HTR-8/SVneo (cell line): ENCODE measurements at regions not wholly inside any gene's neighbourhood (a gene's known extent, or its start where the extent isn't known, plus 50 kb on each side); places are given as distances from the start of the nearest gene placed in this dataset.
"Not testable (repeated sequence)": the region's sequence is repeated elsewhere in the genome, so short reads cannot be mapped to it uniquely, and the experiment has no call there.

ENCODE experiments used
- DNase-seq: peaks from one replicate; pipeline ENCODE4 v3.0.0; 2011; ENCODE audit warnings: low spot score, mixed read lengths; ENCODE audit not compliant: insufficient read length
- FAIRE-seq: peaks from 2 replicates; lab custom pipeline; 2011; peaks lifted over from hg19 to GRCh38; lab: Jason Lieb, UNC

DNA sequence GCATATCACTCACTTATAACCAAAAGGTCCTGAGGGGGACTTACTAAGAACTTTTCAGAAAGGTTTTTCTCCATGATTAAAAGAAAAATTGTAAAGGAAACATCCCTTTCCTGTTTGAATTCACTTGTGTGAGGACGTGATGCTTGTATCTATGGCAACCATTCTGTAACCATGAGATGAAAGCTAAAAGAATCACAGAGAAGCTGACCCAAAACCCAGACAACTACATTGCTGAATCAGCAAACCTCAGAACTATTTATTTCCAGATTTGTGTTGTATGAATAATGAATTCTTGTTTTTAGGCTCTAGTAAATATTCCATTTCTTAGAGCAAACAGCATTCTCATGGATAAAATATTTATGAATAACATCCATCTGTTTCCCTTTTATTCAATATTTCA, 91.2 kb downstream of the RCHY1 start:
- no peak for DNase-seq
- FAIRE-seq: no peak

DNA sequence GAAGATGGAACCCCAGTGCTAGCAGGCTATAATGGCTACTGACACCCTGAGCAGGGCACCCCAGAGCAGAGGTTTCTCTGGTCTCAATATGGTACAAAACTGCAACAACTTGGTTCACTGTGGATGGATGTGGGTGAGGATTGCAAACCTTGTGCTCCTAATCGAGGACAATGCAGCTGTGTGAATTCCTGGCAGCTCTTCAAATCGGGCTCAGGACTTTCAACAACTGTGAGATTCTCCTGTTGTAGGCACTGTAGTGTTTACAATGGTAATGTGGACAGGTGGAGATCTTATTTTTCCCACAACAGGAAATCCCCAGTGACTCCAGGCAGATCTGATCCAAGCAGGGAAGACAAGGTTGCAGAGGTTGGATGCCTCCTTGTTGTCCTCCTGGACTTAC, 101.5 kb downstream of the RCHY1 start:
- no peak for FAIRE-seq
- DNase-seq: no peak

DNA sequence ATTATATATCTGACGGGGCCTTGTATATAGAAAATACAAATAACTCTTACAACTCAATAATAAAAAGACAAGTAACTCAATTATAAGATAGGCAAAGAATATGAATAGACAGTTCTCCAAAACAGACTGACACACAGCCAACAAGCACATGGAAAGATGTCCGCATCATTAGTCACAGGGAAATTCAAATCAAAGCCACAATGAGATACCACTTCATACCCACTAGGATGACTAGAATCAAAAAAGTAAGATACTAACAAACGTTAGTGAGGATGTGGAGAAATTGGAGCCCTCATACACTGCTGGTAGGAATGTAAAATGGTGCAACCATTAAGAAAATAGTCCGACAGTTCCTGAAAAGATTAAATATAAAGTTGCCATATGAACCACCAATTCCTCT, 115.7 kb downstream of the RCHY1 start:
- FAIRE-seq (no peak), DNase-seq (no peak)

DNA sequence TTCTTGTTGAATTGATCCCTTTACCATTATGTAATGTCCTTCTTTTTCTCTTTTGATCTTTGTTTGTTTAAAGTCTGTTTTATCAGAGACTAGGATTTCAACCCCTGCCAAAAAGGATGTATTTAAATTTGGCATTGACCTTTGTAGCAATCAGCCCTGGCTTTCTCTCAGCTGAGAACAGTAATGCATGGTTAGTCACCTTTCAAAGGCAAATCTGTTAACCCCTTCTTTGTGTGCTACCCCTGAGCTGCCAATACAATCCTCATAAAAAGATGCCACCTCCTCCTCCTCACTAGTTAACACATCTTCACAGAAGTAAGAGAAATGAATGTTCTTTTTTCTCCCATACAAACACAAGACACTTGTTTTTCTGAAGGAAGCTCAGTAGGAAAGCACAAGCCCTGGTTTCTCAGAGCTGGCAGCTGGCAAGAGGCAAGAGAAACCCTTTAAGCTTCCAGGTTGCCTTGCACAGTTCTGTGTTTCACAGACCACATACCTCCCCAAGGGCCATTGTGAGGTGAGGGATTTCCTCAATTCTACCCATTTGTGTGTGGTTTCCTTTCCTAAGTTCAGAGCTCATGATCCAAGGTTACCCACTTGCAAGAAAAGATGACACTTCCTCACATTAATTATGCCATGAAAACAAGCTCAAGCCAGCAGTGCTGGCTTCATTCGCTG, 122.6 kb downstream of the RCHY1 start:
- FAIRE-seq: no peak
- DNase-seq: no peak

DNA sequence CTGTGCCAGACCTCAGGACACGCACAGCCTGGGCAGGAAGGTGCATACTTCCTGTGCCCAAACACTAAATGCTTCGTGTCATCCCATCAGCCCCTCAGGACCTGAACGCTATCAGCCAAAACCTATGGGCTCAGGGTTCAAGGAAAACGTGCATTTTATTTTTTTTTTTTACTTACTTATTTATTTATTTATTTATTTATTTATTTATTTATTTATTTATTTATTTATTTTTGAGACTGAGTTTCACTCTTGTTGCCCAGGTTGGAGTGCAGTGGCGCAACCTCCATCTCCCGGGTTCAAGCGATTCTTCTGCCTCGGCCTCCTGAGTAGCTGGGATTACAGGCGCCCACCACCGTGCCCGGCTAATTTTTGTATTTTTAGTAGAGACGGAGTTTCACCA, 127.8 kb downstream of the RCHY1 start:
- not testable (repeated sequence) for FAIRE-seq, DNase-seq

DNA sequence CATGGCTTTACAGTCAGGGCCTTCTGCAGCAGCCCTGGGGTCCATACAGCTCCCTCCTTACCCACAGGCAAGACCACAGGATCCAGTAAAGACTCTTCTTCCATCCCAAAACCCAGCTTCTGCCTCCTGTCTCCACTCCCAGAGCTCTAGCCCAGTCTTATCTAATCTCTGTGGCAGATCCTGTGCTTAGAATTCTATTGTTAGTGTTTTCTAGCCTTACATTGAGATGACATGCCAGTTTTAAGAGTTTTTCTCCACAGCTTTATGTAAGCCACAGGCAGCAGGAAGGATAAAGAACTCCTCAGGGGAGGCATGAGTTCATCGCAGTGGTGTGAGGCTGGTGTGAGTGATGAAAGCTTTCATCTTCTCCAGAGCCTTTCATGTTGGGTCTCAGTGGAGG, 129.1 kb downstream of the RCHY1 start:
- FAIRE-seq: no peak
- no peak for DNase-seq

DNA sequence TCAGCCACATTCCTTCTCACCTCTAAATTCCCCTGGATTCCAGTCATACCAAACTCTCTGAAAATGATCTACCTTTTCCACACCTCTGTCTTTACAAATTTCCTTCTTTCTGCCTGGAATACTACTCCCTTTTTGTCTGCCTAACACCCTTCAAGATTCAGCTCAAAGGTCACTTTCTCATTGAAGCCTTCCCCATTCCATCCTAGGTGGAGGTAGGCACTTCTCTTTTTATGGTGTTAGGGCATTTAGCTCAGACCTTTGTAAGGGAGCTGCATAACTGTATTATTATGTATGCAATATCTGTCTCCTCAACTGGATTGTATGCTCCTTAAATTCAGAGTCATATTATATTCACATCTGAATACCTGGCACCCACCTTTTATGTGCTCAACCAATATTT, 137.7 kb downstream of the RCHY1 start:
- FAIRE-seq: no peak
- DNase-seq: no peak

DNA sequence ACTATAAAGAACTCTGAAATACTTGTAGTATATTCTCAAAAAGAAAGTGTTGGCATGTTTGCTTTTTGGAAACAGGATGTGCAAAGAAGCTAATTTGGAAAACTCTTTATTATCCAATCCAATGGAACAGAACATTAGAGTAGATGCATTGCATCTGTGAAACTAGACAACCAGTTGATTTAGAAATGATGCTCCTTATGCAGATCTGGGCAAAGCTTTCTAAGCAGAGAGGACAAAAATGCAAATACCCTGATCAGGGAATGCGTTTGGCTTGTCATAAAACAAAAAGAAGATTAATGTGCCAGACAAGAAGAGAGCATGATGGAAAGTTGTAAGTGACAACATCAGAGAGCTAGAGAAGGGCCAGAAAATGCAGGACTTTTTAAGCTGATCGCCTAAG, 142.3 kb downstream of the RCHY1 start:
- FAIRE-seq: no peak

DNA sequence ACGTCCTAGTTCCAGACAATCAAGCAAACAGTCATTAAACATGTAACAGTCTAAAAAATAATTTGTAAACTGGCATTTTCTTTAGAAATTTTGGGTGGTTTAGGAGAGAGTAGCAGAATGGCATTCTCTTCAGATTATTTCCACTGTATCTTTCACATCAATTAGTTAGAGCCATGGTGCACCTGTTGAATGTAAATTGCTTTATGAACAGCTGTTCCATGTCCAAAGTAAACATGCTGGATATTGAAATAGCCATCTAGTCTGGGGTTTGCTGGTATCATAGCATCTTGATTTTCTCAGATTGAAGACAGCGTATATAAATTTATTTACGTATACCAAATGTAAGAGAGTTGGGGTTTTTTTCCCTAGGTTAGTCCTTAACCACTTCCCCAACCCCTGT, 143.6 kb downstream of the RCHY1 start:
- FAIRE-seq: no peak
- no peak for DNase-seq

More for the DNA sequence above, 142.3 kb downstream of the RCHY1 start:
- DNase-seq: no peak

DNA sequence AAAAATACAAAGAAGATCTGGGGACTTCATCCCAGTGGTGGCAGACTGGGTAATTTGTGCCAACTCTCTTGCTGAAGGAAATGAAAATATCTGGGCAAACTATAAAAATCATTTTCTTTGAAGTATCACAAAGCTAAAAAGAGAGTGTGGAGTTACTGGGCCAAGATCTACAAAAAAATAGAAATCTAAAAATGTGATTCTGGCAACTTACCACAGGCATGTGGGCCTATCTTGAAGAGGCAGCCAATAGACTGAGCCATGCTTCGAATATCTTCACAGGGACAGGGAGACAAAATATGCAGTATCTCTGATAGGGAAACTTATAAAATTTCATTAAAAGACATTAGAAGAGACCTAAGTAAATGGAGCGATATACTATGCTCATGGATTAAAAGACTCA, 168.8 kb downstream of the RCHY1 start:
- no peak for DNase-seq
- no peak for FAIRE-seq

DNA sequence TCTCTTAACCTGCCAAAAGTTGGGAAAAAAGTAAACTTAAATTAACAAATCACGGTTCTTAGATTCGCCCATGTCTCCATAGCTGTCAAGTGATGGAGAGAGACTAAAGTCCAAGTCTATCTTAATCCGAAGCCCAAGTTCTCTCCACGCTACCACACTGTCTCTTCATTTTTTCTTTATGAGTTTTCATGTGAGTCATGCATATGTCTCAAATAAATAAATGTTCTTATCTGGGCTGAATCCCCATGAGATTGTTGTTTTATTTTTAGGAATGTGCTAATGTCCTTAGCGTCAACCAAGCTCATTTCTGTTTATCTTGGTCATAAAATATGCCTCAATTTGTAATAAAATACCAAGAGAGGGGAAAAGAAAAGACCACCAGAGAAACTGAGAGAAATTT, 169.3 kb downstream of the RCHY1 start:
- FAIRE-seq (no peak), DNase-seq (peak; percentile 4)

DNA sequence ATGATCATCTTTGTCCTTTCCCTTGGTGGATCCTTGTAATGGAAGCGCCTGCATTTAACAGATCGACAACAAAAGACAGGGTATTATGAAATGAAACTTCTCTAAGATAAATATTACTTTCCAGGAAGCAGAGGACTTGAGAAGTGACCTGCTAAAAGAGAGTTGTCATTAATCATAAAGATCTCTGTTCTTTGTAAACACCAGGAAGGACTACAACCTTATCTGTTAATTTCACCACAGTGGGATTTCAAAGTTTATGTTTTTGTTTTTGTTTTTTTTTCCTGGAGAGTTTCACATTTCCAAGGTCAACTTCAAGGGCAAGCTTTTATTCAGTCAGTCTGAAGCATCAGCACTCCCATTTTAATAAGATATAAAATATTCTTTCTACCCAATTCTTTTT, 170.9 kb downstream of the RCHY1 start:
- no peak for FAIRE-seq

DNA sequence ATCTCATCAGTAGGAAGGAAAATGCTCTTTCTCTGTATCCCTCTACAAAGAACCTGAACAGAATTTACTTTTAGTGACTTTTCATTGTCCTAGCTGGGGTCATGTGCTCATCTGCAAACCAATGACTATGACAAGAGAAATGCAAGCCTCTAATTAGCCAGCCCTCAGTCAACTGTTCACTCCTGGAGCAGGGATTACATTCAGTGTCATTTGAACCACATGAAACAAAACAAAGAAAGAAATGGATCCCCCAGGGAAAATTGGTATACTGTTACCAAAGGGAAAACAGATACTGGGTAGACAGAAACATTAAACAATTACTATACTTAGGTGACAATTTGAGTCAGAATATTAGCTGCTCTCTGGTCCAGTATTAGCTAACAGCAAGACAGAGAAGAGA, 173.6 kb downstream of the RCHY1 start:
- DNase-seq: no peak
- no peak for FAIRE-seq

More for the DNA sequence above, 170.9 kb downstream of the RCHY1 start:
- no peak for DNase-seq

DNA sequence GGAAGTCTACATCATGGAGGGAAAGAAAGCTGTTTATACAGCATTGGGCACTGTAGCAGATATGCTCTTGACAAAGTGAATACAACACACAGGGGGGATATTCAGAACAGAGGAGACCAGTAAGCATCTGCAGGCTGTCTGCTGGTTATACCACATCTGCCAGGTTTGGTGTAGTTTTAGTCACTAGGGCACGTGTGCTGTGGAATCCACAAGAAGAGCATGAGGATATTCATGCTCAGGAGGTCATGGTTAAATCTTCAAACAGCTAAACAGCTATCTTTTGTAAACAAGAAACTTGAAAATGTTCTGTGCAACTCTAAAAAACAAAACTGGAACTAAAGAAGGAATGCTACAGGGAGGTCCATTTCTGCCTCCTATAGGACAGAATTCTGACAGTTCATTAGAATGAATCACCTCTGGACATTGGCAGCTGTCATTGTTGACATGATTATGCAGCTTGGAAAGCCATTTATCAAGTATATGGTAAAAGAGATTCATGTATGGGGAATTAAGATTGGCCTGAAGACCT, 175.8 kb downstream of the RCHY1 start:
- FAIRE-seq: no peak
- DNase-seq: no peak

DNA sequence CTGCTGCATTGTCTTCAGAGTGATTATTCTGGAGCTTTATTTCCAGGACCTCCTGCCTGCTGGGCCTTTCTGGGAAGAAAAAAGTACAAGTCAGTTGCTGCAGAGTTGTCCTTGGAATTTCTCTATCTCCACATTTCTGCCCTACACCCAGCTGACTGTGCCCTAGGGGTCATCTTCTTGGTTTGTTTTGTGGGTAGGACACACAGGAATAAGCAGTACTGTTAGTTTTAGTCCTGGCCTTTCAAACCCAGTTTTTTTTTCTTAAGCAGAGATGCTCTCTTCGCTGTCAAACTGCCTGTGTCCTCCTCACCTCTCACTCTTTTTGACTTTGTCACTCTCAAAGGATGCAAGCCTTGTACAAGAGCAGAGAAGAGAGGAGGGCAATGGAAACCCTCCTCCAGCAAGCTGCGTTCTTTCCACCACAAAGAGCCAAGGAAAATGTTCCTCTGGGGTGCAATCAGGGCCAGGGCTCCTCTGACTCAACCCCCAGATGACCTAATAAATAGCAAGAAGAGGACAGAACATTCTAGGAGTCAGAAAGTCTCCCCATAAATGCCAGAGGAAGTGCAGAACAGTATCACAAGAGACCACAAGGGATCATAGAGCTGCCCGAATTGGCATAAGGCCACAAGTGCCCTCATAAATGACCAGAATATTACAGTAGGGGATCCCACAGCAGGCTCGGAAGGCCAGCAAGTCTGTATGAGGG, 186.2 kb downstream of the RCHY1 start:
- no peak for DNase-seq
- FAIRE-seq: no peak

DNA sequence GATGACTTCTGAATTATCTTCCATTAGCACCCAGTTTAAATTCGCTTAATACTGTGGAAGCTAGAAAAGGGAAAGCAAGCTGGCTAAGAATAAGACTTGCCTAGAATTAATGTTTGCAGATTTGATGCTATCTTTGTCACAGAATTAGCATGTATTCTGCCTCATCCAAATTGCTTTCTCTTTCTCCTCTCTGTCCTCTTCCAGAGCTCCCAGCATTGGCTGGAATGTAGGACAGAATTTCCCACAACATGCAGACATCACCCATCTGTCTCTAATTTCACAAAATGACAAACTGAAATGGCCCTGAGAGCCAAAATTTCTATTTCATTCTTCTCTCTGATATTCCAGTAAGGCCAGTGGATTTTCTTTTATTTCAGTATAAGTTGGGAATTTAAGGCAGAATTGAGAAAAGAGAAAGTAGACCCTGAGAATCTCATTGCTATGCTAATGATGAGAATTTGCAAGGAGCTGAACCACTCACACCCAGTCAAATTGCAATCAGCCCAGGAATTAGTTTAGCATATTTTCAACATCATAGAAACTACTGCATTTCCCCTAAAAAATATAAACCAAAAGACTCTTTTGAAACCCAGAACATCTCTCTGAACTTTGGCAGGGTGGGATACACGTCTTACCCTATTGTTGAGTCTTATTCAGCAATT, 188.8 kb downstream of the RCHY1 start:
- no peak for DNase-seq
- FAIRE-seq: no peak

DNA sequence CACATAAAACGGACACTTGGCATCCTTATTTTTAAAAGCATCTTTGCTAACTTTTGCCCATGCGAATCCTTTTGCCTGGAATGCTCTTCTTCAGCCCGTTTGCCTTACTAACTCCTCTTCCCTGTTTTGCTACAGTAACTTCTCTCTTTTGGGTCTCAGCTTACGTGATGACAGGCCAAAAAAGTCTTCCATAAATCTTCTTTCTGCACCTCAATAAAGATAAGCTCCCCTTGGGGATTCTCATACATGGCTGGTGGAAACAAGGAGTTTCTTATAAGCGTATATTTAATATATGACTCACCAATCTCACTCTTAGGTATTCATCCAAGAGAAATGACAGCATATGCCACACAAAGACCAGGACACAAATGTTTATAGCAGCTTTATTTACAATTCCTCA, 192.7 kb downstream of the RCHY1 start:
- DNase-seq (no peak), FAIRE-seq (no peak)

DNA sequence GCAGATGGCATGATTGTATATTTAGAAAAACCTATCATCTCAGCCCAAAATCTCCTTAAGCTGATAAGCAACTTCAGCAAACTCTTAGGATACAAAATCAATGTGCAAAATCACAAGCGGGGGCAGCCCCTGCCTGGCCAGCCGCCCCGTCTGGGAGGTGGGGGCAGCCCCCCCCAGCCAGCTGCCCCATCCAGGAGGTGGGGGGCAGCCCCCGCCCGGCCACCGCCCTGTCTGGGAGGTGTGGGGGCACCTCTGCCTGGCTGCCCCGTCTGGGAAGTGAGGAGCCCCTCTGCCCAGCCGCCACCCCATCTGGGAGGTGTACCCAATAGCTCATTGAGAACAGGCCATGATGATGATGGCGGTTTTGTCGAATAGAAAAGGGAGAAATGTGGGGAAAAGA, 196.6 kb downstream of the RCHY1 start:
- not testable (repeated sequence) for FAIRE-seq, DNase-seq

DNA sequence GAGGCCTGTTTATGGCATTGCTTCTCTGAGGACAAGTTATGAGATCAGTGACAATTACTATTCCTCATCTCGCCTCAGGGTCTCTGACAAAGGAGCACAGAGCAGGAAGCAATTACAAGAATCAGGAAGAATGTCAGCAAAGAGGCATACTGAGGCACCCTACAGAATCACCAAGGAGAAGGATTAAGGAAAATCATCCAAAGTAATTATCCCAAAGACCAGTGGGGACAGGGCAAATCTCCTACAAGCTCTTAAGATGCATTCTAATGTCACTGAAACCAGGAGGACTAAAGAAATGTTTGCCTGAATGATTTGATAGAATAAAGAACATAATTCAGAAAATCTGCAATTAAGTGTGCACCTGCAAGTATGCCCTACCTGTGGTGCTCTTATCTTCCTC, 206.2 kb downstream of the RCHY1 start:
- FAIRE-seq (no peak), DNase-seq (no peak)

DNA sequence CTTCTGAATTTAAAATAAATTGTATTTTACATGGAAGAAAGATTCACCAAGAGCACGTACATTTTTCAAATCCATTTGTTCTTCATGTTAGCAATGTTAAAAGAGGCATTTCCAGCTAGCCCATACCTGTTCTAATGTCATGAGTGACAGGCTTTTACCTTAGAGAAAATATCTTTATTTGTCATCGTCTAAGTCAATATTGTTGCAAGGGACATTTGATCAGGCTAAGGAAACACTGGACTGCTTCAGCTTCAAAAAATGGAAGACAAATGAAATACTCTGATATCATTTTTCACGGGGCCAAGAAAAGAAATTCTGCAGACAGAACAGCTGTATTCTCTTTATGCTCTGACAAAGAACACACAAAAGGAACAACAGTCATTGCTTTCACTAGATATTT, 207.7 kb downstream of the RCHY1 start:
- DNase-seq: no peak
- no peak for FAIRE-seq

DNA sequence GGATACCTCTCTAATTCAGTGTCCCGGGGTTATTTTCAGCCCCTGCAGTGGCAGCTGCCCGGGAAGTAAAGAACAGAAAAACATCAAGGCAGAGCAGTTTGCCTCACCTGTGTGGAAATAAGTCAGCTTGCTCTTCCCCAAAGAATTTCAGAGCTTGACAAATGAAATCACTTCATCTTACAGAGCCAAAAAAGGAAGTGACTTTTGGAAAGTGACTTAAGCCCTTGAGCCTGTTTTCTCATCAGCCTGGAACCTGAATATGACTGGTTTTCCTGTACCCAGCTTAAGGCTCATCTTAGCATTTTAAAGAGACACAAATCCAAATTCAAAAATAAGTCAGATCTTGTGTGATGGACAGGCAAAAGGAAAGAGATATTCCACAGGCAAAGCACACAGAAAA, 211.6 kb downstream of the RCHY1 start:
- DNase-seq: no peak
- FAIRE-seq: no peak
